ENCODE measurements at regions not wholly inside any gene's neighbourhood (a gene's known extent, or its start where the extent isn't known, plus 50 kb on each side); places are given as distances from the start of the nearest gene placed in this dataset.
"Not testable (repeated sequence)": the region's sequence is repeated elsewhere in the genome, so short reads cannot be mapped to it uniquely, and the experiment has no call there.

DNA sequence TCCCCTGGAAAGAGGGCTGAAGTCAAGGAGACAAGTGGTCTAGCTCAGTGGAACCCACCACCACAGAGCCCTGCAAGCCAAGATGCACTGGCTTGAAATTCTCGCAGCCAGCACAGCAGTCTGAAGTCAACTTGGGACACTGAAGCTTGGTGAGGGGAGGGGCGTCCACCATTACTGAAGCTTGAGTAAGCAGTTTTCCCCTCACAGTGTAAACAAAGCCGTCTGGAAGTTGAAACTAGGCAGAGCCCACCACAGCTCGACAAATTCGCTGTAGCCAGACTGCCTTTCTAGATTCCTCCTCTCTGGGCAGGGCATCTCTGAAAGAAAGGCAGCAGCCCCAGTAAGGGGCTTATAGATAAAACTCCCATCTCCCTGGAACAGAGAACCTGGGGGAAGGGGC lies 87.3 kb upstream of the KITLG start:
- TF ChIP-seq EZH2phosphoT487, EZH2 (IDR thresholded peaks at IDR 0.05): not testable (repeated sequence)
- TF ChIP-seq, protein P1, sequence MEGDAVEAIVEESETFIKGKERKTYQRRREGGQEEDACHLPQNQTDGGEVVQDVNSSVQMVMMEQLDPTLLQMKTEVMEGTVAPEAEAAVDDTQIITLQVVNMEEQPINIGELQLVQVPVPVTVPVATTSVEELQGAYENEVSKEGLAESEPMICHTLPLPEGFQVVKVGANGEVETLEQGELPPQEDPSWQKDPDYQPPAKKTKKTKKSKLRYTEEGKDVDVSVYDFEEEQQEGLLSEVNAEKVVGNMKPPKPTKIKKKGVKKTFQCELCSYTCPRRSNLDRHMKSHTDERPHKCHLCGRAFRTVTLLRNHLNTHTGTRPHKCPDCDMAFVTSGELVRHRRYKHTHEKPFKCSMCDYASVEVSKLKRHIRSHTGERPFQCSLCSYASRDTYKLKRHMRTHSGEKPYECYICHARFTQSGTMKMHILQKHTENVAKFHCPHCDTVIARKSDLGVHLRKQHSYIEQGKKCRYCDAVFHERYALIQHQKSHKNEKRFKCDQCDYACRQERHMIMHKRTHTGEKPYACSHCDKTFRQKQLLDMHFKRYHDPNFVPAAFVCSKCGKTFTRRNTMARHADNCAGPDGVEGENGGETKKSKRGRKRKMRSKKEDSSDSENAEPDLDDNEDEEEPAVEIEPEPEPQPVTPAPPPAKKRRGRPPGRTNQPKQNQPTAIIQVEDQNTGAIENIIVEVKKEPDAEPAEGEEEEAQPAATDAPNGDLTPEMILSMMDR (IDR thresholded peaks at IDR 0.05): not testable (repeated sequence)
